ENCODE measurements at regions not wholly inside any gene's neighbourhood (a gene's known extent, or its start where the extent isn't known, plus 50 kb on each side); places are given as distances from the start of the nearest gene placed in this dataset.
"Not testable (repeated sequence)": the region's sequence is repeated elsewhere in the genome, so short reads cannot be mapped to it uniquely, and the experiment has no call there.

- H3K4me1 ChIP-seq (ENCODE audit: control insufficient read depth, insufficient read depth, low read length): no peaks in the 10 kb centered on the region
- no peak overlapping the region for H3K27ac ChIP-seq (ENCODE audit: low read length)
- H3K36me3 ChIP-seq (ENCODE audit: control insufficient read depth, insufficient read depth, low read length): no peaks in the 10 kb centered on the region
- H3K9me3 ChIP-seq (ENCODE audit: control insufficient read depth, insufficient read depth, low read length): no peaks in the 10 kb centered on the region
- H3K4me3 ChIP-seq (ENCODE audit: low read length): no peak overlapping the region
- H3K27me3 ChIP-seq (ENCODE audit: control insufficient read depth, insufficient read depth, low read length): no peaks in the 10 kb centered on the region
- WGBS (ENCODE audit: insufficient coverage, insufficient read length): no CpG with 5 or more reads among the region's 8 CpGs
- no peak for DNase-seq (ENCODE audit: low read depth, low spot score)
These were observed 768.4 kb downstream of the TDRD15 start for GRCh38 chr2:21892140-21892539.

- WGBS (ENCODE audit: insufficient coverage, insufficient read length): no CpG with 5 or more reads among the region's 5 CpGs
- no peaks in the 10 kb centered on the region for H3K36me3 ChIP-seq (ENCODE audit: control insufficient read depth, insufficient read depth, low read length)
- H3K9me3 ChIP-seq (ENCODE audit: control insufficient read depth, insufficient read depth, low read length): no peaks in the 10 kb centered on the region
- no peak overlapping the region for H3K27ac ChIP-seq (ENCODE audit: low read length)
- H3K4me1 ChIP-seq (ENCODE audit: control insufficient read depth, insufficient read depth, low read length): no peaks in the 10 kb centered on the region
- no peak overlapping the region for H3K4me3 ChIP-seq (ENCODE audit: low read length)
- DNase-seq (ENCODE audit: low read depth, low spot score): no peak
- no peaks in the 10 kb centered on the region for H3K27me3 ChIP-seq (ENCODE audit: control insufficient read depth, insufficient read depth, low read length)
These were observed 771.4 kb downstream of the TDRD15 start for GRCh38 chr2:21895200-21895599.

- WGBS (ENCODE audit: insufficient coverage, insufficient read length): no CpG with 5 or more reads among the region's 26 CpGs
- not testable (repeated sequence) for H3K27me3 ChIP-seq (ENCODE audit: control insufficient read depth, insufficient read depth, low read length); H3K27ac ChIP-seq (ENCODE audit: low read length); DNase-seq (ENCODE audit: low read depth, low spot score); H3K4me3 ChIP-seq (ENCODE audit: low read length); H3K9me3 ChIP-seq (ENCODE audit: control insufficient read depth, insufficient read depth, low read length); H3K4me1 ChIP-seq (ENCODE audit: control insufficient read depth, insufficient read depth, low read length); H3K36me3 ChIP-seq (ENCODE audit: control insufficient read depth, insufficient read depth, low read length)
These were observed 785.1 kb downstream of the TDRD15 start for GRCh38 chr2:21908712-21909380.

- Histone ChIP-seq H3K36me3 (ENCODE audit: control insufficient read depth, insufficient read depth, low read length) (no peaks in the 10 kb centered on the region), H3K27ac (ENCODE audit: low read length) (no peak overlapping the region), H3K4me1 (ENCODE audit: control insufficient read depth, insufficient read depth, low read length) (peaks cover 2% of the 10 kb centered on the region), H3K27me3 (ENCODE audit: control insufficient read depth, insufficient read depth, low read length) (no peaks in the 10 kb centered on the region), H3K9me3 (ENCODE audit: control insufficient read depth, insufficient read depth, low read length) (no peaks in the 10 kb centered on the region), H3K4me3 (ENCODE audit: low read length) (no peak overlapping the region)
- WGBS (ENCODE audit: insufficient coverage, insufficient read length): no CpG with 5 or more reads among the region's 6 CpGs
- no peak for DNase-seq (ENCODE audit: low read depth, low spot score)
These were observed 787.2 kb downstream of the TDRD15 start for GRCh38 chr2:21910832-21911507.

GRCh38 chr2:21912405-21912804 lies 788.6 kb downstream of the TDRD15 start:
- Histone ChIP-seq H3K27me3 (ENCODE audit: control insufficient read depth, insufficient read depth, low read length) (no peaks in the 10 kb centered on the region), H3K27ac (ENCODE audit: low read length) (no peak overlapping the region), H3K36me3 (ENCODE audit: control insufficient read depth, insufficient read depth, low read length) (no peaks in the 10 kb centered on the region), H3K9me3 (ENCODE audit: control insufficient read depth, insufficient read depth, low read length) (no peaks in the 10 kb centered on the region), H3K4me3 (ENCODE audit: low read length) (no peak overlapping the region), H3K4me1 (ENCODE audit: control insufficient read depth, insufficient read depth, low read length) (peaks cover 2% of the 10 kb centered on the region)
- no peak for DNase-seq (ENCODE audit: low read depth, low spot score)
- WGBS (ENCODE audit: insufficient coverage, insufficient read length): no CpG with 5 or more reads among the region's 3 CpGs

- H3K4me1 ChIP-seq (ENCODE audit: control insufficient read depth, insufficient read depth, low read length): no peaks in the 10 kb centered on the region
- DNase-seq (ENCODE audit: low read depth, low spot score): no peak
- no peak overlapping the region for H3K27ac ChIP-seq (ENCODE audit: low read length)
- no peaks in the 10 kb centered on the region for H3K27me3 ChIP-seq (ENCODE audit: control insufficient read depth, insufficient read depth, low read length)
- WGBS (ENCODE audit: insufficient coverage, insufficient read length): no CpG with 5 or more reads among the region's 1 CpG
- no peaks in the 10 kb centered on the region for H3K9me3 ChIP-seq (ENCODE audit: control insufficient read depth, insufficient read depth, low read length)
- H3K36me3 ChIP-seq (ENCODE audit: control insufficient read depth, insufficient read depth, low read length): no peaks in the 10 kb centered on the region
- no peak overlapping the region for H3K4me3 ChIP-seq (ENCODE audit: low read length)
These were observed 791.4 kb downstream of the TDRD15 start for GRCh38 chr2:21915201-21915600.

- Histone ChIP-seq H3K4me3 (ENCODE audit: low read length) (no peak overlapping the region), H3K4me1 (ENCODE audit: control insufficient read depth, insufficient read depth, low read length) (no peaks in the 10 kb centered on the region), H3K27ac (ENCODE audit: low read length) (no peak overlapping the region), H3K9me3 (ENCODE audit: control insufficient read depth, insufficient read depth, low read length) (no peaks in the 10 kb centered on the region), H3K27me3 (ENCODE audit: control insufficient read depth, insufficient read depth, low read length) (no peaks in the 10 kb centered on the region), H3K36me3 (ENCODE audit: control insufficient read depth, insufficient read depth, low read length) (no peaks in the 10 kb centered on the region)
- WGBS (ENCODE audit: insufficient coverage, insufficient read length): no CpG with 5 or more reads among the region's 6 CpGs
- DNase-seq (ENCODE audit: low read depth, low spot score): no peak
These were observed 793.3 kb downstream of the TDRD15 start for GRCh38 chr2:21916934-21917522.

GRCh38 chr2:21920721-21921120 lies 797.0 kb downstream of the TDRD15 start:
- no peaks in the 10 kb centered on the region for H3K4me1 ChIP-seq (ENCODE audit: control insufficient read depth, insufficient read depth, low read length)
- no CpG with 5 or more reads among the region's 4 CpGs for WGBS (ENCODE audit: insufficient coverage, insufficient read length)
- no peak for DNase-seq (ENCODE audit: low read depth, low spot score)
- H3K4me3 ChIP-seq (ENCODE audit: low read length): no peak overlapping the region
- H3K9me3 ChIP-seq (ENCODE audit: control insufficient read depth, insufficient read depth, low read length): no peaks in the 10 kb centered on the region
- no peaks in the 10 kb centered on the region for H3K36me3 ChIP-seq (ENCODE audit: control insufficient read depth, insufficient read depth, low read length)
- no peak overlapping the region for H3K27ac ChIP-seq (ENCODE audit: low read length)
- no peaks in the 10 kb centered on the region for H3K27me3 ChIP-seq (ENCODE audit: control insufficient read depth, insufficient read depth, low read length)

GRCh38 chr2:21924640-21925285 lies 801.0 kb downstream of the TDRD15 start:
- Histone ChIP-seq H3K36me3 (ENCODE audit: control insufficient read depth, insufficient read depth, low read length) (no peaks in the 10 kb centered on the region), H3K27me3 (ENCODE audit: control insufficient read depth, insufficient read depth, low read length) (no peaks in the 10 kb centered on the region), H3K4me1 (ENCODE audit: control insufficient read depth, insufficient read depth, low read length) (no peaks in the 10 kb centered on the region), H3K4me3 (ENCODE audit: low read length) (no peak overlapping the region), H3K9me3 (ENCODE audit: control insufficient read depth, insufficient read depth, low read length) (no peaks in the 10 kb centered on the region), H3K27ac (ENCODE audit: low read length) (no peak overlapping the region)
- no peak for DNase-seq (ENCODE audit: low read depth, low spot score)
- no CpG with 5 or more reads among the region's 2 CpGs for WGBS (ENCODE audit: insufficient coverage, insufficient read length)

- WGBS (ENCODE audit: insufficient coverage, insufficient read length): no CpG with 5 or more reads among the region's 2 CpGs
- no peak overlapping the region for H3K4me3 ChIP-seq (ENCODE audit: low read length)
- no peak for DNase-seq (ENCODE audit: low read depth, low spot score)
These were observed 804.5 kb downstream of the TDRD15 start for GRCh38 chr2:21928292-21928691.

More at GRCh38 chr2:21928292-21928691, 804.5 kb downstream of the TDRD15 start:
- H3K27ac ChIP-seq (ENCODE audit: low read length): no peak overlapping the region
- no peaks in the 10 kb centered on the region for H3K9me3 ChIP-seq (ENCODE audit: control insufficient read depth, insufficient read depth, low read length)
- no peaks in the 10 kb centered on the region; the same call in 1 of the 2 replicates for H3K4me1 ChIP-seq (ENCODE audit: control insufficient read depth, insufficient read depth, low read length)
- no peaks in the 10 kb centered on the region for H3K36me3 ChIP-seq (ENCODE audit: control insufficient read depth, insufficient read depth, low read length)
- H3K27me3 ChIP-seq (ENCODE audit: control insufficient read depth, insufficient read depth, low read length): no peaks in the 10 kb centered on the region

Data from iPS DF 6.9 (cell line).